Stimulated activated naive B cell treated with anti-CD40 and anti-IgM and Interleukin-4, amounts not matched to agents 10 μg/mL and 1 μg/mL and 100 μg/mL, for 72 hours (primary cell): ENCODE measurements at regions not wholly inside any gene's neighbourhood (a gene's known extent, or its start where the extent isn't known, plus 50 kb on each side); places are given as distances from the start of the nearest gene placed in this dataset.
"Not testable (repeated sequence)": the region's sequence is repeated elsewhere in the genome, so short reads cannot be mapped to it uniquely, and the experiment has no call there.

Experiments used
- ATAC-seq, 2 donors: fragments of 150-1000 bp; cut with Tn5 transposase; replicated peaks; 2 replicates each; pipeline ENCODE4 v1.10.0; 2021; ENCODE audit warnings: moderate library complexity in 1 of 2
- DNase-seq: peaks from one replicate; pipeline ENCODE4 v3.0.0; 2021
- H3K27ac Mint-ChIP-seq: one replicate; pipeline ENCODE4 v1.8.0; 2022; ENCODE audit warnings: mild to moderate bottlenecking, mixed read lengths
- H3K27me3 Mint-ChIP-seq, 2 donors: one replicate each; pipeline ENCODE4 v1.8.0; 2022; ENCODE audit warnings: mixed read lengths in 2 of 2
- H3K36me3 Mint-ChIP-seq, 2 donors: one replicate each; pipeline ENCODE4 v1.8.0; 2022; ENCODE audit warnings: mixed read lengths in 2 of 2, mild to moderate bottlenecking in 1 of 2
- H3K4me1 Mint-ChIP-seq, 2 donors: one replicate each; pipeline ENCODE4 v1.8.0; 2022; ENCODE audit warnings: mixed read lengths in 2 of 2, mild to moderate bottlenecking in 1 of 2
- H3K4me3 Mint-ChIP-seq, 2 donors: one replicate each; pipeline ENCODE4 v1.8.0; 2022; ENCODE audit warnings: mild to moderate bottlenecking in 2 of 2, mixed read lengths in 2 of 2, moderate library complexity in 1 of 2
- H3K9me3 Mint-ChIP-seq, 2 donors: one replicate each; pipeline ENCODE4 v1.8.0; 2022; ENCODE audit warnings: mixed read lengths in 2 of 2, mild to moderate bottlenecking in 1 of 2

- Mint-ChIP-seq H3K27me3 (peaks cover 0 to 6% of the 10 kb centered on the region in 2 donors), H3K9me3 (peaks cover 6 to 13% of the 10 kb centered on the region in 2 donors), H3K4me3 (no peak overlapping the region), H3K36me3 (peaks cover 3 to 4% of the 10 kb centered on the region in 2 donors), H3K4me1 (peaks cover 11 to 25% of the 10 kb centered on the region in 2 donors), H3K27ac (no peak overlapping the region)
- DNase-seq: no peak
- no peak for ATAC-seq
Measured at GRCh38 chr4:56181140-56181953, 205.9 kb downstream of the AASDH start.

- DNase-seq (no peak), ATAC-seq (no peak)
- Mint-ChIP-seq H3K36me3 (no peaks in the 10 kb centered on the region), H3K27me3 (peaks cover 0 to 4% of the 10 kb centered on the region in 2 donors), H3K4me3 (no peak overlapping the region), H3K9me3 (peaks cover 5 to 8% of the 10 kb centered on the region in 2 donors), H3K4me1 (no peaks in the 10 kb centered on the region), H3K27ac (no peak overlapping the region)
Measured at GRCh38 chr4:56169061-56169460, 218.2 kb downstream of the AASDH start.

- no peaks in the 10 kb centered on the region for H3K4me1 Mint-ChIP-seq
- ATAC-seq (no peak), DNase-seq (no peak)
- no peaks in the 10 kb centered on the region for H3K36me3 Mint-ChIP-seq
- peaks cover 0 to 4% of the 10 kb centered on the region in 2 donors for H3K27me3 Mint-ChIP-seq
- no peak overlapping the region for H3K4me3 Mint-ChIP-seq
- H3K9me3 Mint-ChIP-seq: peaks cover 5 to 8% of the 10 kb centered on the region in 2 donors
- H3K27ac Mint-ChIP-seq: no peak overlapping the region
Measured at GRCh38 chr4:56164907-56165306, 216.2 kb downstream of the CEP135 start.

- Mint-ChIP-seq H3K9me3 (no peaks in the 10 kb centered on the region), H3K4me1 (no peaks in the 10 kb centered on the region), H3K27me3 (no peaks in the 10 kb centered on the region), H3K36me3 (no peaks in the 10 kb centered on the region), H3K27ac (no peak overlapping the region), H3K4me3 (no peak overlapping the region)
- ATAC-seq (no peak), DNase-seq (no peak)
Measured at GRCh38 chr4:56160636-56161035, 211.9 kb downstream of the CEP135 start.

GRCh38 chr4:56158483-56158882 is 209.7 kb downstream of the CEP135 start:
- H3K27me3 Mint-ChIP-seq: no peaks in the 10 kb centered on the region
- no peak for ATAC-seq
- no peak overlapping the region for H3K27ac Mint-ChIP-seq
- no peak for DNase-seq
- no peaks in the 10 kb centered on the region for H3K4me1 Mint-ChIP-seq
- no peak overlapping the region for H3K4me3 Mint-ChIP-seq
- H3K9me3 Mint-ChIP-seq: no peaks in the 10 kb centered on the region
- no peaks in the 10 kb centered on the region for H3K36me3 Mint-ChIP-seq

- no peaks in the 10 kb centered on the region for H3K4me1 Mint-ChIP-seq
- H3K27me3 Mint-ChIP-seq: no peaks in the 10 kb centered on the region
- no peak overlapping the region for H3K4me3 Mint-ChIP-seq
- no peak overlapping the region for H3K27ac Mint-ChIP-seq
- DNase-seq (no peak), ATAC-seq (no peak)
- no peaks in the 10 kb centered on the region for H3K36me3 Mint-ChIP-seq
- no peaks in the 10 kb centered on the region for H3K9me3 Mint-ChIP-seq
Measured at GRCh38 chr4:56156141-56156540, 207.4 kb downstream of the CEP135 start.

GRCh38 chr4:56155432-56155831 is 206.7 kb downstream of the CEP135 start:
- H3K4me3 Mint-ChIP-seq: no peak overlapping the region
- H3K4me1 Mint-ChIP-seq: no peaks in the 10 kb centered on the region
- no peak overlapping the region for H3K27ac Mint-ChIP-seq
- no peaks in the 10 kb centered on the region for H3K9me3 Mint-ChIP-seq
- no peak for DNase-seq
- H3K36me3 Mint-ChIP-seq: no peaks in the 10 kb centered on the region
- no peak for ATAC-seq
- no peaks in the 10 kb centered on the region for H3K27me3 Mint-ChIP-seq

GRCh38 chr4:56149591-56149990 is 200.8 kb downstream of the CEP135 start:
- DNase-seq: no peak
- Mint-ChIP-seq H3K4me1 (peaks cover 0 to 2% of the 10 kb centered on the region in 2 donors), H3K4me3 (no peak overlapping the region), H3K27me3 (no peaks in the 10 kb centered on the region), H3K36me3 (no peaks in the 10 kb centered on the region), H3K9me3 (no peaks in the 10 kb centered on the region), H3K27ac (no peak overlapping the region)
- ATAC-seq: no peak

- Mint-ChIP-seq H3K4me3 (no peak overlapping the region), H3K27me3 (peaks cover 0 to 5% of the 10 kb centered on the region in 2 donors), H3K9me3 (no peaks in the 10 kb centered on the region), H3K27ac (no peak overlapping the region), H3K4me1 (peaks cover 0 to 2% of the 10 kb centered on the region in 2 donors), H3K36me3 (no peaks in the 10 kb centered on the region)
- DNase-seq: no peak
- no peak for ATAC-seq
Measured at GRCh38 chr4:56148428-56148827, 199.7 kb downstream of the CEP135 start.

GRCh38 chr4:56147371-56147770 is 198.6 kb downstream of the CEP135 start:
- H3K36me3 Mint-ChIP-seq: no peaks in the 10 kb centered on the region
- H3K27ac Mint-ChIP-seq: no peak overlapping the region
- ATAC-seq (no peak), DNase-seq (no peak)
- no peaks in the 10 kb centered on the region for H3K9me3 Mint-ChIP-seq
- H3K4me3 Mint-ChIP-seq: no peak overlapping the region
- H3K27me3 Mint-ChIP-seq: peaks cover 0 to 5% of the 10 kb centered on the region in 2 donors
- peaks cover 0 to 2% of the 10 kb centered on the region in 2 donors for H3K4me1 Mint-ChIP-seq

- Mint-ChIP-seq H3K27ac (no peak overlapping the region), H3K4me1 (peaks cover 0 to 2% of the 10 kb centered on the region in 2 donors), H3K36me3 (no peaks in the 10 kb centered on the region), H3K9me3 (no peaks in the 10 kb centered on the region), H3K27me3 (peaks cover 0 to 5% of the 10 kb centered on the region in 2 donors), H3K4me3 (no peak overlapping the region)
- DNase-seq (no peak), ATAC-seq (no peak)
Measured at GRCh38 chr4:56146956-56147355, 198.2 kb downstream of the CEP135 start.

- no peak overlapping the region for H3K4me3 Mint-ChIP-seq
- no peak overlapping the region for H3K27ac Mint-ChIP-seq
- H3K9me3 Mint-ChIP-seq: no peaks in the 10 kb centered on the region
- no peaks in the 10 kb centered on the region for H3K36me3 Mint-ChIP-seq
- peaks cover 0 to 5% of the 10 kb centered on the region in 2 donors for H3K27me3 Mint-ChIP-seq
- DNase-seq: no peak
- no peak for ATAC-seq
- no peaks in the 10 kb centered on the region for H3K4me1 Mint-ChIP-seq
Measured at GRCh38 chr4:56142088-56142487, 193.3 kb downstream of the CEP135 start.

- ATAC-seq: no peak
- Mint-ChIP-seq H3K27ac (no peak overlapping the region), H3K4me1 (no peaks in the 10 kb centered on the region), H3K4me3 (no peak overlapping the region), H3K36me3 (no peaks in the 10 kb centered on the region), H3K27me3 (peaks cover 0 to 5% of the 10 kb centered on the region in 2 donors), H3K9me3 (no peaks in the 10 kb centered on the region)
- DNase-seq: no peak
Measured at GRCh38 chr4:56139241-56139827, 190.6 kb downstream of the CEP135 start.

GRCh38 chr4:56134834-56135233 is 186.1 kb downstream of the CEP135 start:
- H3K36me3 Mint-ChIP-seq, ATAC-seq, H3K27ac Mint-ChIP-seq, DNase-seq, H3K27me3 Mint-ChIP-seq, H3K4me3 Mint-ChIP-seq, H3K4me1 Mint-ChIP-seq, H3K9me3 Mint-ChIP-seq: not testable (repeated sequence)

- Mint-ChIP-seq H3K36me3 (no peaks in the 10 kb centered on the region), H3K4me3 (no peak overlapping the region), H3K4me1 (peaks cover 3 to 5% of the 10 kb centered on the region in 2 donors), H3K27me3 (no peaks in the 10 kb centered on the region), H3K9me3 (no peaks in the 10 kb centered on the region), H3K27ac (no peak overlapping the region)
- ATAC-seq: no peak
- no peak for DNase-seq
Measured at GRCh38 chr4:56134266-56134665, 185.5 kb downstream of the CEP135 start.
